ENCODE measurements at regions not wholly inside any gene's neighbourhood (a gene's known extent, or its start where the extent isn't known, plus 50 kb on each side); places are given as distances from the start of the nearest gene placed in this dataset.

DNA sequence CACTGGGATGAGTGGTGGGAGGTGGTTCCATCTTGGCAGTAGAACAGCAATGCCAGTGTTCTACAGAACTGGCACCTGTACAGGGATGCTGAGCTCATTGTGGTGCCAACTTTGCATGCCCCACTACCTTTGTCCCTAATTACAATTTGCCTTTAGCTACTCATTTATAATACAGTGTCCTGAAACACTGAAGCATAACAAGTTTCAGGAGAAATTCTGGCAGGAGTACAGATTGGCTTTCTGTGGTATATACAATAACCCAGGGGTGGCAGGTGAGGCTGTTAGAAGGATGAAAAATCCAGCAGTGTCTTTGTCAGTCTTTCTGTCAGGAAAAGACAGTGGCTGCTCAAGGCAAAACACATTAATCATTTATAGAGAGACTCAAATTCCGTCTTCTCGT lies 240.3 kb downstream of the FAM76B start:
- DNase-seq (ENCODE audit: low read depth, low spot score) = no peak

DNA sequence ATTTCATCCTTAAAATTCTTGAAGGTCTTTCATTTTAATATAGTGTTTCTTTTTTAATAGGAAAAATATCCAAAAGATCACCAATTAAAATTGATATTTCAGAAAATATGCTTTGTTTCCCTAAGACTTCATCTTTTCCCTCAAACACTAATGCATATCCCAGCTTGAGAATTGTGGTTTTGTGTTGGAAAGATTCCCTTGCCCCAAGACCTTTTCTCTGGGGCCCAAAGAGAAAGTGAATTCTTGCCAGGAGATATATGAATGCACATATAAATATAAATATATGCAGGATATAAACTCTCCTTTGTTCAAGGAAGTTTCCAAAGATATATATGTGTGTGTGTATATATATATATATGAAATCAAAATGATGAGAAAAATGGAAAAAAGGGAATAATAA lies 241.2 kb downstream of the FAM76B start:
- no peak for DNase-seq (ENCODE audit: low read depth, low spot score)

DNA sequence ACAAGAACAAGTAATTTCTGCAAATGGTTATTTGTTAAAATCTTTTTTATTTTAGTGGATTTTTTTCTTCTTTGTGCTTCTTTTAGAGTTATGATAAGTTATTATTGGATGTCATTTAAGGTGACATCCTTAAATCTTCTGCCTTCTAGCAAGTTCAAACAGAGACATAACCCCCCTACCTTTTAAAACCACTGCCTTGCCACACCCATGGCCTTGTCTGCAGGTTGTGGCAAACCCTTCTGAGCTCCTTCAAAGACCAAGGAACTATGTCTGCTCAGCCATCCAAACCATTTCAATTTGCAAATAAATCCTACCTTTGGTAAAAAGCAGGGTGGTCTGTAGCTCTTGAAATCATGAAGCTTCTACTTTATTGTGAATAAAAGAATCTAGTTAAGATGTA lies 241.6 kb downstream of the FAM76B start:
- DNase-seq (ENCODE audit: low read depth, low spot score) = no peak

DNA sequence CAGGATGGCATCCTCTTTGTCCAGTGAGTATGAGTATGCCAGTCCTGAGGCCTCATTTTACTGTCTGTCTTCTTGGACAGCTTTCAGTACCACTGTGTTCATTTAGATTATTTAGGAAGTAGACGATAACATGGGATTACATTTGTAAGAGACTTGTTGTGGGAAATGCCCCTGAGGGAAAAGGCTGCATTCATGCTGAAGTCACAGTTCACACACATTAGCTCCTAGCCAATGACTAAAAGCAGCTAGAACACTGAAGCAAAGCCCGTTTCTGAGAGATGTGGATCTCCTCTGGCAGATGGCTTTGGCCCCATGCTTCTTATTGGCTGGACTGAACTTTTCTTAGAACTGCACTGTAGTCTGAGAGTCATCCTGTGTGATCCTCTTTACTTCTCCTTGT lies 242.4 kb downstream of the FAM76B start:
- no peak for DNase-seq (ENCODE audit: low read depth, low spot score)

DNA sequence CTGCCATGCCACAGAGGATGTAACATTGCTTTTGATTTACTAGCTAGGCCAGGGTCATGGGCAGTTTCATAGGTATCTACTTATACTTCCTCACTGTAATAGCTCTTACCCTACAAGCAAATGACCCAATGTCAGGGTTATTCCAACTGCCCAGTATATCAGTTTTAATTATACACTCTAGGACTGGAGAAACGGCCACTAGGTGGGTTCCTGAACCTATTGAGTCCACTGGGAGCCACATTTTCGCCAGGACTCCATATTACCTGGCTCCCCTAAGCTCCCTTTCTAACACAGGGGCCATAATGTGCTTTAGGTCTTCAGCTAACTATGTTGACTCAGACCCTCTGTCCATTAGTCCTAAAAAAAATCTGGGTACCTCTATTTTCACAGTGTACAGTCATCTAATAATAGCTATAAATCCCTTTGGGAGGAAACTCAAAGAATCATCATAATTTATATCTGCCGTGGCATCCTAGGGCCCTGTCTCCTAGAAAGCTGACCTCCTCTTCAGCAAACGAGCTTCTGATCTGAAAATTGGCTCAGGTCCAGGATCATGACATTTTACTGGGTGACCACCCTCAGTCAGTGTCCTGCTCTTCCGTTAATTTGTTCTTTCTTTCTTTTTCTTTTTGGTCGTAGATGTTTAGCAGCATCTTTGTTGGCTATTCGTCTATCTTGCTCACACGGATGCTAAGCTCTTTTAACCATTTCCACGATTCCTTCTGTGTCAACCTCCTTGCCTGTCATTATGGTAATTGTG lies 244.3 kb downstream of the FAM76B start:
- no peak for DNase-seq (ENCODE audit: low read depth, low spot score)

DNA sequence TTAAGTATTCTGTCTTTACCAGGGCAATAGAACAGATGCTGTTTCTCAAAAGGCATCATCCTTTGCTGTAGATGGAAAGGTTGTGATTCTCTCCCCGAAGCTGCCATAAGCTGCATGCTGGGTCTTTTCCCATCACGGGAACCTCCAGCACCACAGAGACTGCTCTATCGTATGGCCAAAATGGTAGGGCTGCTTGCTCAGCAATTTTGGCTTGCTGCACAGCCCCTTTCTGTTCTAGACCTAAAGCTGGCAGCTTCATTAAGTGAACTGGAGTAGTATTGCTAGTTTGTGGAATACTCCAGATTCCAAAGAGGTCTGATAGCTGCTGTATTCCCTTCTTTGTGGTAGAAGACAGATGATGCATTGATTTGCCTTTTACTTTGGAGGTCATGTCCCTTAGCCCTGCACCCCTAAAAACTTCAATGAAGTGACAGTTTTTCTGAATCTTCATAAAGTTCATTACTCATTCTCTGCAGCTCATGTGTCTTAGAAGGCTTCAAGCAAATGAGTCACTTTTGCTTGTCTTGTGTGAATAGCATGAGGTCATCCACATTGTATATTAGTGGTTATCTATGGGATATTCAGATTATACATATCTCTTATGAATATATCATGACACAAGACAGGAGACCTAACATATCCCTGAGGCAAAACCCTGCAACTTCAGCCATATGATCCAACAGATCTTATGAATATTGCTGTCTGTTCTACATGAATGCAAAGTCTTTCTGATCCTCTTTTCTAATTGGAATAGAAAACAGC lies 245.3 kb downstream of the FAM76B start:
- DNase-seq (ENCODE audit: low read depth, low spot score) = no peak

DNA sequence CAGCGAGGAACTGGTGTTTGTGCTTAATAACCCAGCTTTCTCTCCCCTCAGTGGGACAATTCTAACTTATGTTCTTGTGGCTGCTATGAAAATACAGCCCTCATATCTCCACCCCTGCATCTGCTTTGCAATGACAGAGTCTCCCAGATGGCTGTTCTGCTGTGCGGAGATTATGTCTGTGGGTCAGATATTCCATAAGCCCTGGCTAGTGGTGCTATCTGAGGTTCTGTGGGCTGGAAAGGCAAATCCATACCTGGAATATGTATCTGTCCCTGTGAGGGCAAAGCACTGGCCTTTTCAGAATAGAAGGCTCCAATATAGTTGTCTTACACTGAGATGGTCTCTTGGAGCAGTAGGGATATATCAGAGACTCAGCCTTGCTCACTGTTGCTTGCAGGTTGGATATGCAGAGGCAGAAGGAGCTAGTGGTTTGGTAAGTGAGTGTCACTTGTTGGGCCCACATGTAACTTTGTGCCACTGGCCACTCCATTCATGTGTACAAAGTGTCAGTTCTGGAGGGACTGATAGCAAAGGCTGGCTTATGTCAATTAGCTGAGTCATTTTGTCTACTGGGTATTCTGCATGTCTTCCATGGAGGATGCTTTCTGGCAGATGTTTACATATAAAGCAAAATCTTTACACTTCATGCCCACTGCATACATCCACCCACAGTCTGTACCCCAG lies 246.6 kb downstream of the FAM76B start:
- no peak for DNase-seq (ENCODE audit: low read depth, low spot score)

DNA sequence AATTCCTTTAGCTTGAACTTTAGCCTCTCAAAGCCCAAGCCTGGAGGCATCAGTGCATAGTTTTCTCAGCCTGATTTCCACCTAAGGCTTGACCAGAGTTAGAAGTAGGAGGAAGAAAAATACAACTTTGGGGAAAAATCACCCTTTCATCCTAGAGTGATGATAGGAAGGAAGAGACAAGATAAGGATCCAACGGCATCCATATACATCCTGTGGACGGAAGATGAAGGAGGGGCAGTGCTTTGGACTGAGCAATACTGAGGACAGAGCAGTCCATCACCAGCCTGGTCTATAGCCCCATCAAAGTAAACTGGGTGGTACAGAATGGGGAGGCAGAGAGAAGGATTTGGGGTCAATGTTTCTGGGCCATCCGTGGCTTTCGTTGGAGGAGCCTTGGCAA lies 247.9 kb downstream of the FAM76B start:
- no peak for DNase-seq (ENCODE audit: low read depth, low spot score)

DNA sequence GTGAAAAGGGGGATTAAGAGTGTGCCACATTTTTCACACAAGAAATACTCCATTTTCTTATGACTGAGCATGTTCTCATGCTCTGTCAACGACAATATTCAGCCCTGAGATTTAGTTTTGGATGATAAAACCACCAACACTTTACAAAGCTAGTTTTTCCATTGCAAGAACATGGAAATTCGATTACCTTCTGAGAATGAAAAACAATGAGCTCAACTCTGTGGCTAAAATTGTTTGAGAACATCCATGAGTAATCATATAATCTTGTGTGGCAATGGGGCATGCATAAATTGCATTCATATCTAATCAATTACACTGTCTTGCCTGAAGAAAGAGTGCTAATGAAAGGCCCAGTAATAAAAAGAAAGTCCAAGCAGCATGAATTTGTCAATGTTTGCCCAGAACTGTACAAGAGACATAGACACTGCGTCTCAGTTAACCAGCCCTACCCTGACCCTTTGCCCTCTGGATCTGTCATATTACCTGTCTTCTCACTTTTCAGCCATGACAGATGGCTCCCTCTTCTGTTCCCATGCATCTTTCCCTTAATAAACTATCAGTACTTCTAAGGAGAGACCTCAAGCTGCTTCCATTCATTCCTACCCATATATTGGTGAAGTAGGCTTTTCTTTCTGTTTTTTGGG lies 253.4 kb downstream of the FAM76B start:
- no peak for DNase-seq (ENCODE audit: low read depth, low spot score)

DNA sequence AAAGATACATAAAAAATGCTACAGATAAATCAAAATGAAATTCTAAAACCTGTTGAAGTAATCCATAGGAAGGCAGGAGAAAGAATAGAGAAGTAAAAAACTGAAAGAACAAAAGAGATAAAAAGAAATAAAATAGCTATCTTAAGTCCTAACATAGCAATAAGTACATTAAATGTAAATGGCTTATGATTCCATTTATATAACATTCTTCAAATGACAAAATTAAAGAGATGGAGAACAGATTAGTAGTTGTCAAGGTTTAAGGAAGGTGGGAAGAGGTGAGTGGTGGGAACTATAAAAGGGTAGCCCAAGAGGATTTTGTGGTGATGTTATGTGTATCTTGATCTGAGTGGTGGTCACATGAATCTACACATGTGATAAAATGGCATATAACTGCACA lies 254.8 kb downstream of the FAM76B start:
- no peak for DNase-seq (ENCODE audit: low read depth, low spot score)

DNA sequence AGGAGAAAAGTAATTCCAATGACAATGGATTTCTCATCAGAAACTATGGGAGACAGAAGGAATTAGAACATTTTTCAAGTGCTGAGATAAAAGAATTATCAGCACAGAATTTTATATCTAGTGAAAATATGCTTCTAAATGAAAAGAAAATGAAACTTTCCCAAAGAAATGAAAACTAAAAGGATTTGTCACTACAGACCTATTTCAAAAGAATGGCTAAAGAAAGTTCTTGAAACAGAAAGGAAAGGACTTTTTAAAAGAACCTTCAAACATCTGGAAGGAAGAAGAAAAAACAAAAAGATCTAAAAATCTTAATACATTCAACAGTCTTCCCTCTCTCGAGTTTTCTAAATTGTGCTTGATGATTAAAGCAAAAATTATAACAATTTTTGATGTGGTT lies 255.4 kb downstream of the FAM76B start:
- no peak for DNase-seq (ENCODE audit: low read depth, low spot score)

DNA sequence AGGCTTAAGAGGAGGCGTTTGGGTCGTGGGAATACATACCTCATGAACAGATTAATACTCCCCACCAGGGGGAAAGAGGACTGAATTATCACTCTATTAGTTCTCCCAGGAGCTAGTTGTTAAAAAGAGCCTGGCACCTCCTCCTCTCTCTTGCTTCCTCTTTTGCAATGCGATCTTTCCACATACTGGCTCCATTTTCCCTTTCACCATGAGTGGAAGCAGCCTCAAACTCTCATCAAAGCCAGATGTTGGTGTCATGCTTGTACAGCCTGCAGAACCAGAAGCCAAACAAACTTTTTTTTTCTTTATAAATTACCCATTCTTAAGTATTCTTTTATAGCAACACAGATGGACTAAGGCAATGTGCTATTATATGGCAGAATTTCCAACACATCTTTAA lies 258.5 kb downstream of the FAM76B start:
- DNase-seq (ENCODE audit: low read depth, low spot score) = no peak

DNA sequence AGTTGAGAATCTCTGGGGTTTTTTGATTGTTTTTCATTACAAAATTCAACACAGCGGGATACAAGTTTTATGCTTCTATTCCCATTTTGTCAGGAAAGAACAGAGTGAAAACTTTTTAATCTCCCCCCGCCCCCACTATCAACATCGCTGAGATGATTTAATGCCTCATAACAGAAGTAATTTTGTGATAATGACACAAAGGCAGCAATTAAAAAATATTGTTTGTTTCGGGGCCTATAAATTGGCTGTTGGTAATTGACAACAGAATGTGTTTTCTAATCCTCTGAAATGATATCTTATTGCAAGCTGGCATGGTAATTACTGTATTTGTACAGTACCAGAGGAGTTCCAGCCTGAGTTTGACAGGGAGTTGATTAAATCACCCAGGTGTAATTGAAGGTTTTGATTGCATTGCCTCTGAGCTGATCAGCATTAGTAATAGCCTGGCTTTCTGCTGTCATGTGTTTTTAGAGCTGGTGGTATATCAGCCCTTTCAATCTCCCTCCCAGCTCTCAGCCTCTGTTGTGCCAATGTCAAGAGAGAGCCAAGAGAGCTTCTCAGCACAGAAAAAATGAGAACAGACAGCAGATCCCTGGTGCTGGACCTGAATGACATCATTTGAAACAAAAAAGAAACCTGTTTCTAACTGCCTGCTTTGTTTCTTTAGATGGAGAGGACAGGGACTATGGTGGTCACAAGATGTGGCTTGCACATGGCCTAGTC lies 265.1 kb downstream of the FAM76B start:
- no peak for DNase-seq (ENCODE audit: low read depth, low spot score)

DNA sequence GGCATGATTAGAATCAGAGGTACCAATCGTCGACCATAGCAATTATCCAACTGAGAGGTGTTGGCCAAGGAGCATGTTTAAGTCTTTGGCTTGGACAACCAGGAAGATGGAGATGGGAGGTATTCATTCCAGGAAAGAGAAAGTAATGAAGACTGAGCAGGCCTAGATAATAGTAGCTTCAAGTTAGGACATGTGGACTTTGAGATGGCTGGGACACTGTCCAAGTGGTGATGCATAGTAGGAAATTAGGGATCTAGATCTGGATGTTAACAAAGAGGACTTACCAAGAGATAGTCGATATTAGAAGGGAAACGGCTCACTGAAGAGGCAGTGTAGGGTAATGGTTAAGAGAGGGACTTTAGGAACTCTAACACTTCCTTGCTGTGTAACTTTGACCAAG lies 266.7 kb downstream of the FAM76B start:
- no peak for DNase-seq (ENCODE audit: low read depth, low spot score)

DNA sequence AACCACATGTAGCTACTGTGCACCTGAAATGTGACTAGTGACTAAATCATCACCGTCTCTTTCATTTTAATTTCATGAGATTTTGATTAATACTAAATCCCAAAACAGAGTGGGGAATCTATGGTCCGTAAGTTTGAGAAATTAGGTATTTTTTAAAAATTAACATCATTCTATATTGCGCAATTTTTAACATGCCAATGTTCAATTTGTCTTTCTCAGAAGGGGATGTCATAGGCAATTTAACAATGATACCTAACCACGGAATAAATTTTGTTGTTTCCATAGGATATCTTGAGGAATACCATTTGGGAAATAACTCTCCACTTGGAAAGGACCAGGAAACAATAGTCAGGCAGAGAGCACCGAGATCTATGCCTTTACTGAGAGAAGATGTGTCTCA lies 267.7 kb downstream of the FAM76B start:
- no peak for DNase-seq (ENCODE audit: low read depth, low spot score)

DNA sequence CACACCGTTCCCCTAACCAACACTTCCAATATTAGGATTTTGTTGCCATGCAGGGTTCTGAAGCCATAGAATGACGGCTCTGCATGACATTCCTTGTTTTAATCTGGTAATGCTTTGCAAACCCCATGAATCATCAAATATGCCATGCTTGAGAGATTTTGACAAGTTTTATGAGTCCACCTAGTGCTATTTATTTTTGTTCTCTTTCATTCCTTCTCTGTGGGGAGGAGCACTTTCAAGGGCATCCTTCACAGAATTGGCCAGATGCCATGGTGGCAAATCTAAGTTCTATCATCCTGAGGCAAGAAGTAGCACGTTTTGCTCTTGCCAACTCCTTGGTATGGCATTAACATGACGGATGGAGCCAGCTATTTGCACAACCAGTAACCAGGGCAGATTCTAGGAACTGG lies 268.4 kb downstream of the FAM76B start:
- DNase-seq (ENCODE audit: low read depth, low spot score) = no peak

DNA sequence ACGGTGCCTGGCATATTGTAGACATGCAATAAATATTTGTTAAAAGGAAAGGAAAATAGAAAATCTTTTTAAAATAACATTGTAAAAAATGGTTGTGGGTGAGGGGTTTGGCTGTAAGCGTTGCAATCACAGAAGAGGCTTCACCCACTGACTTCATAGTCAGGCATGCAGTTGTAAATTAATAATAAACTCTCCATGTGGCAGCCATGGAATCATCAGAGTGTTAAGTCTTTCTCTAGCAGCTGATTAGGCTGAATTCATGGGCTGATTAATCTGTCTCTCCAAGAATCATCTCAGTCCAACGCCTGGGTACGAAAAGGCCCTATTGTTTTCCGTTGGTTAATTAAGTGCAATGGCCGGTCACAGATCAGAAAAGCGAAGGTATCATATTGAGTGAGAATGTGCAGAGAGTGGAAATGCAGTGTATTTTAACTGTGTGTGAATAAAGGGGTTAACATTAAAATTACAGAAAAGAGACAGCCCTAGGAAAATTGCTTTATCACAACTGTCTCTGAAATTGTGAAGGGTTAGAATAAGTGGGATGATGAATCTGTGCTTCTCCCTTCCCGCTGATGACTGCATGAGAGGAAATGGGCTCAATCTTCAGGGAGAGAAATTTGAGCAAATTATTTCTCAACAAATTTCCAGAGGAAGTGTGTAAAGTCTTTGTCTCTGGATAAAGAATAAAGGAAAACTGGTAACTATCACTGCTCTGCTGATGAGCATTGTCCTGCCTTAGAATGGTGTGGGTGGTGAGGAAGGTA lies 269.0 kb downstream of the FAM76B start:
- DNase-seq (ENCODE audit: low read depth, low spot score) = no peak

DNA sequence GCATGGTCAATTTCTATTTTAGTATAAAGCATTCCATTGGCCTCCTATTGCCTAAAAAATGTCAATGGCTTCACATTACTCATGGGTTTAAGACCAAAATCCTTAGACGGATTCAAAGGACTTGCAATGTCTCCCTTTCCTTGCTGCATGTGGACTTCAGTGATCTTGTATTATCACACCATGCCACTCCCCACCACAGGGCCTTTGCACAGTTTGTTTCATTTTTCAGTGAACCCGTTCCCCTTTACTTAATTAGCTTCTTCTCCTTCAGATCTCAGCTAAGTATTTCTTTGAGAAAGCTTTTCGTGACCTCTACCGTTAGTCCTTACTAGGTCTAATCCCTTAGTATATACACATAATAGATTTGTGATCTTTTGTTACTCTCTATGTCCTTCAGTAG lies 269.7 kb downstream of the FAM76B start:
- DNase-seq (ENCODE audit: low read depth, low spot score) = no peak

DNA sequence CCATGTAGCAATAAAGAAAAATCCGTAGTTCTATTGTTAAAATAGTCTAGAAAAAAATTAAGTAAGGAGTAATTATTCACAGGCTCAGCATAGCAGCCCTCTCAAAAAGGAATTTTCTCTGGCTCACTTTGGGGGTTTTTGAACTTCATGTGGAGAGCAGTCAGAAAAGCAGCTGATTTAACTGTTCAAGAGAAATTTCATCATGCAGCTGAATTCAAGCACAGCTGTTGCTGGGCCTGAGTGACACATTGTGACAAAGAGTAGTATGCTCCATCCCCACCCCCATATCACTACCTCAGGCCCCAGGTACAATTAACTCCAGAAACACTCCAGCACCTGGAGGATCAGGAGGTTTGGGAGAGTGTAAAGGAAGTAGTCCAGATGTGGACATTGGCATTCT lies 272.1 kb downstream of the FAM76B start:
- no peak for DNase-seq (ENCODE audit: low read depth, low spot score)

DNA sequence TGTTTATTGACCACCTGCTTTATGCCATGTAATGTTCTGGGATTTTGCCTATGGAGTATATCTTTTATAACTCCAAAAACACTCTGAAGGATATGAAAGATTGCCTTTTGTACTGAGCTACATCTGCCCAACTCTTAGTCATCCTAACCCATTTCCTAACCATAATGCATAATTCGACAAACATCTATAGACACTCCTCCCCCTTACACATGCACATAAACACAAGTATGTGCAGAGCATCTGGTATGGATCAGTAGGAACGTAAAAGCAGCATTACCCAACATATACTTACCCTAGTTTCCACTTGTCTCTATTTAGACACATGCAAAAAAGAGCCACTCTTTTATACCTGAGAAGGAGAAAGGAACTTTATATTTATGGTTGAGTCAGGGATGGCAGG lies 272.8 kb downstream of the FAM76B start:
- no peak for DNase-seq (ENCODE audit: low read depth, low spot score)

DNA sequence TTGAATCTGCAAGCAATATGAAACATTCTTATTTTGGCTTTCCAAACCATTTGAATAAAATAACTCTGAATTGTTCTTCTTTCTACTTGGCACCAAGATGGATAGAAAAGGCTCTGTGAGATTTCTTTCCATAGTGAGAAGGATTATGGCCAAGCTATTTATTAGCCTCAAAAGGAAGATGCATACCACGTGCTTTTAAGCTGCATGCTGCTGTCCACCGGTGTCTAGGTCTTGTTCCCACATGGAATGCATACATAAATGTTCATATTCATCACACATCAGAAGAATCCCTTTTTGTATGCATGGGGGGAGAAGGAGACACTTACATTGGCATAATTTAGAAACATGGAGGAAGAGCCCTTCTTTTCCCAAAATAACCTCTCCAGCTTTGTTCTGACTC lies 273.4 kb downstream of the FAM76B start:
- no peak for DNase-seq (ENCODE audit: low read depth, low spot score)
